Activated CD8-positive, alpha-beta memory T cell treated with anti-CD3 and anti-CD28 coated beads for 24 hours (primary cell): ENCODE measurements at regions not wholly inside any gene's neighbourhood (a gene's known extent, or its start where the extent isn't known, plus 50 kb on each side); places are given as distances from the start of the nearest gene placed in this dataset.
"Not testable (repeated sequence)": the region's sequence is repeated elsewhere in the genome, so short reads cannot be mapped to it uniquely, and the experiment has no call there.

ENCODE experiments used
- DNase-seq: peaks from one replicate; pipeline ENCODE4 v3.0.0-alpha.2; 2020

DNA sequence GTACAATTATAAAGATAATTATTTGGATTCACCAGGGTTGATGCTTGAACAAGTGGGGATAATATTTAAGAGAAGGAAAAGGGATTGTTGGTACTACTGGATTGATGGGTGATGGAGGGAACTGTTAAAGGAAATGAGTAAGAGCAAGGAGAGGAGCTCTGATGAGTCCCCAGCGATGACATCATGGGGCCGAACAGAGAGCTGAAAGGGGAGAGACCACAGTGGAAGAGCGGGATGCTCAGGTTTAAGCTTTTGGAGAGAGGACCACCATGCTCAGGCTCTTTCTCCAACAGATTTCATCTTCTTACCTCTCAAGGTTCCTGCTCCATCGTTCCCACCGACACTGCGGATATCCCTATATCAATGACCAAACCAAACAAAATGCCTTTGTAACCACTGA is 568.7 kb downstream of the ETS1 start:
- no peak for DNase-seq

DNA sequence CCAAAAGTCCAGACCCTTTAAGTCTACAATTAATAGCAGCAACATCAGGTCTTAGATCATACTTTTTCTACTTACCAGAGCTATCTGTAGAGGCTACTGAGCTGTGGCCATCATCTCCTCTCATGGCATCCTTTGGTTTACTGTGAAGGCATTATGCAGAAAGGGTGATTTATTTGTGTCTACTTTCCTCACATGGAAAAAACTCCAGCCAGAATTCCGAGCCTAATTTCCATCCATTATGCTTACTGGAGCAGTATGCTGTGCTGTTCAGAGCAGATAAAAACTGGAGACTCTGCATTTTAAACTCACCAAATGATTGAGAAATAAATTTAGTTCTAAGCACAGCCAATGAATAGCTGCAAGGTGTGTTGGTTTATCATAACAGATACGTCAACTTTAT is 581.8 kb downstream of the ETS1 start:
- no peak for DNase-seq

DNA sequence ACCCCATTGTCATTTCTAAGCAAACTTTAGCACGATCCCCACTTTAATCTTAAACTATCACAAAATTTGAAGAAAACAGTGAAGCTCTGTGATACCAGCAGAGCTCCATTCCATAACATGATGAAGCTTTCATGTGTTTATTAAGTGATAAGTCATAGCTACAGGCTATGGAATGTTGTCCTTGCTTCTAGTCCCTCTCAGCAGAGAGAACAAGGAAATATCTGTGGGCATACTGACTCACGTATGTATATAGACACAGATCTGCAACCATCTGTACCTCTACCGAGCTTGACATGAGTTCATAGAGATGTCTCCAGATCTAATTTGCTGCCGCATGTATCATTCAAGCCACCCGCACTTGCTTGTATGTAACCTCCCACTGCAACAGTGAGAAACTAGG is 588.9 kb downstream of the ETS1 start:
- DNase-seq = no peak

DNA sequence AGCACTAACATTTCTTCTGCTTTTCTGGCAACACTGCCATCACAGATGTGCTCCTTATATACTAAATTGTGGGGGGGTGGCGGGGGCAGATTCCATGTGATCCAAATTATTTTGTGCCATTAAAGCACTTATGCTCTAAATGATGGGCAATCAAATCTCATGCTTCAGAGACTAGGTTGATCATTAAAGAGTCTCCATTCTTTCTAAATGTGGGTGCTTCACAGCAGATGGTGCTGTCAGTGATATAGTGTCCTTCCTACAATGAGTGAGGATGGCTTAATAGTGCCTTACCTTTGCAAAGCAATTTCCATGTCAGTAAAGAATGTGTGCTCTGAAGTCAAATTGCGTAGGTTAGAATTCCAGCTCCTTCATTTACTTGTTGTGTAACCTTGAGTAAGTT is 589.8 kb downstream of the ETS1 start:
- no peak for DNase-seq

DNA sequence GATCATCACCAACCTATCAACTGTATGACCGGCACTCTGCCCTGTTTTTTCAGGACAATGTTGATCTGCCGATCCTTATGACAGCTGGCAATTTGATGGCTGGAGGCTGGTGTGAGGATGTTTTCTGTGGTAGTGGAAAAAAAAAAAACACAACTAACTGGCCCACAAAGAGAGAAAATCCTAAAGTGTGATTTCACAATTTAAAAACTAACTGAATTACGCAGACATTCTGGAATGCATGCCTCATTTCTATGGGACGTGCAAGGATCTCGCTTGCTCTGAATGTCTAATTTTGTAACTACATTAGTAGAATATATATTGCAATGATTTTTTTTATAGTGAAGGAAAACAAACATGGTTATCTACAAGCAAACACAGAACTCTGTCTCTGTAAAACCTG is 590.5 kb downstream of the ETS1 start:
- DNase-seq = no peak

DNA sequence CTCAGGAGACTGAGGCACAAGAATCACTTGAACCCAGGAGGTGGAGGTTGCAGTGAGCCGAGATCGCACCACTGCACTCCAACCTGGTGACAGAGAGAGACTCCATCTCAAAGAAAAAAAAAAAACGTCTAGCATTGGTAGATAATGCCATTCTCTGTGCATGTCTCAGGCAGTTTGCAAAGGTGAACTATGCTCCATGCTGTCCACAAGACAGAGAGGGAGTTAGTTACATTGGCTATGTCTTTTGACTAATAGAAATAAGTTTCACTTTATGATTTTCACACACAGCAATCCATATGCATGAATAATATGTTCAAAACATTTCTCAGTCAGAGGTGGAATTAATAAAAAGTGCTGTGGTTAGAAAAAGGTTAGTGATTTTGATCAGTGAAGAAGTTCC is 591.4 kb downstream of the ETS1 start:
- DNase-seq = no peak

DNA sequence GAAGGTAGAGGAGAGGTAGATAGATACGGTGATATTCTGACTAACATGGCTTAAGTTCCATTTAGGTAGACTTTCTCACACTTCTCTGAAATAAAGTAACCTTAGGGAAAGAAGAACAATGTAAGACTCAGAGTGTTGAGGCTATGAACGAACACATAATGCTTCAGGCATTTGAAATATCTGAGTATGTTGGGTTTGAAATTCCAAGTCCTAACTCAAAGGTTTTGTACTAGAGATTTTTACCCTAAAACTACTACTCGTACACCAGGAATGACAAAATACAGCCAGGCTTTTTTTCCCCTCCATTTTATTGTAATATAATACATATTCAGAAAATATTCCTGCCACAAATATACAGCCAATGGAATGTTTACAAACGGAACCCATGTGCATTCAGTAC is 592.6 kb downstream of the ETS1 start:
- DNase-seq = no peak

DNA sequence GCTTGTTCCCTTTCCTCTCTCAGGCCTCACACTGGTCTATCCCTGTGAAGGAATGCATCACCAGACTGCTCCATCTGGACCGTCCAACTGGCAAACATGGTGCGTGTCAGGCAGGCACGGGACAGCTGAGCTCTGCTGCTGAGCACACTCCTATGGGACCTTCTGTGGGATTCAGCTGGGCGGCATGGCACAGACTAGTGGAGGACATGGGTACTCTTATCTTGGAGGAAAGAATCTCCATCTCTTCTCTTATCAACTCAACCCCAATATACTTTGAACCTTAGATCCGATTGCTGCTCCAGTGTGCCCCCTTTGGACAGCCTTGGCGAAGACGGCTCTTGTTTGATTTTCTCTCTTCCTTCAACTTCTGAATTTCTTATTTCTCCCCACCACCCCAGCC is 593.6 kb downstream of the ETS1 start:
- DNase-seq = no peak

DNA sequence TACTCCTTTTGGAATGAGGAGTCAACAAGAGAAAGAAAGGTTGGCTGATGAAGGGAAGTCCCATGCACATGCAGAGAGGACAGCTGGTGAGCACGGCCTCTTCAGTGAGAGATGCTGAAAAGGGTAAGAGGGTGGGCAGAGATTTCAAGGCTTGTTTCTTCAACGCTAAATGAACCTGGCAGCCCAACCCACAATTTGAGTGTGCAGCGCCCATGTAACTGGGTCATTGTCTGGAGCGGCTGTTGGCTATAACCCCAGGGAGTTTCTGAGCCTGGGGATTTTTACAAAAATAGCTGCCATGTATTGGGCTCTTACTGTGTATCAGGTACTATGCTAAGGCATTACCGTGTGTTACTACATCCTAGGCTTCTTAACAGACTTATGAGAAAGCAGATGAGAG is 594.1 kb downstream of the ETS1 start:
- DNase-seq = no peak

DNA sequence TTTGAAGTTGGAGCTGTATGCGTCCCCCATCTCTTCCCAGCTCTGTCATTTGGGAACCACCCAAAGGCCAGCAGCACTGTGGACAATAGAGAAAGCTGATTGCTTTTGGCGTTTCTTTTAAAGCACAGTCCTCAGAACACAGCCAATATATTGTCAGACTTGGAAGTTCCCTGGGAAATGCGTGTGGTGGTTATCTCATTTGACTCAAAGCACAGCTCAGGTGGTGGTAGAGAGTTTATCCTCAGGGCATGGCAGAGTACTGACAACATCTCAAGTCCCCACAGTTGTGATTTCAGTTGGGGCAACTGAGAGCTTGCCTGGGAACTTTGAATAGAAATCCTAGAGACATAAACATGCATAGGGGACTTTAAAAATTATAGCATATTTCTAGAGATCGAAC is 601.3 kb downstream of the ETS1 start:
- no peak for DNase-seq

DNA sequence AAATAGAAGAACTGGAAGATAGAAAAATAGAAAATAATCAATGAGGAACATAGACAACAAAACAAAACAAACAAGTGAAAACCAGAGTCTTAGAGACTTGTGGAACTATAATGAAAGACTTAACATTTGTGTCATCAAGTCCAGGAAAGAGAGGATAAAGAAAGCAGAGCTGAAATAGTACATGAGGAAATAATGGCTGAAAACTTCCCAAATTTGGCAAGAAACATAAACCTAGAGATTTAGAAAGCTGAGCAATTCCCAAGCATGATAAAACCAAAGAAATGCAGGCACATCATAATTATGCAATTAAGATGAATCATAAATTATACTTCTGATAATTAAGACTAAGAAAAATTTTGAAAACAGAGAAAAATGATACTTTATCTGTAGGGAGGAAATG is 614.5 kb downstream of the ETS1 start:
- DNase-seq = no peak

DNA sequence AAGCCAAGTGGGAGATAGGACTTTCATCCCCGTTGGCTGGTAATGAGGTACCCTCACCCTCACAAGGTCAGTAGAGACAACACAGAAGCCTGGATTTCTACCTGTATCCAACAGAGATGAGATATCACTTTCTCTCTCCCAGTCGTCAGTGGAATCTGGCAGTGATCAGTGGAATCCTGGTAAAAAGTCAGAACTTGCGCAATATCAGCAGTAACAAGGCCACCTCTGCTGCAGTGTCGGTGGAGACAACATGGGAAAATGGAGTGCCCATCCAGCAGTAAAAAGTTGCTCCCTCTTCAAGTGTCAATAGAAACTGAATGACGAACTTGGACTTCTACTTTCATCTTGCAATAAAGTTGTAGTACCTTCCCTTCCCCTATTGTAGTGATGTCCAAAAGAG is 615.9 kb downstream of the ETS1 start:
- DNase-seq = no peak

DNA sequence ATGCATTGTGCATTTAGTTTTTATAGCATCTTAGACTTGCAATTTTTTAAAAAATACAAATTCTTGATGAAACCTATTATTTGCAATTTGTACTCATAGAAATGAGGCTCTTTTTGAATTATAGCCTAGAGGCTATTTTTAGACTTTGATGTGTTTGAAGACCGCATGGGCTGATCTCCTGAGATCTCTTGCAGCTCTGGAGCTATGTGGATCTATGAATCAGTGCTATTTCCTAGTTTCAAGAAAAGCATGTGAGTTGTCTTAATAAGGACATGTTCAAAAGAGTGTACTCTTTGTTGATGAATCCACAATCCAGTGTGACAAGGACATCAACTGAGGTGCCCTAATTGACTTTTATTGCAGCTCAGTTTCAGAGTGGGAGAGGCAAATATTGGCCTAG is 620.5 kb downstream of the ETS1 start:
- DNase-seq = no peak

DNA sequence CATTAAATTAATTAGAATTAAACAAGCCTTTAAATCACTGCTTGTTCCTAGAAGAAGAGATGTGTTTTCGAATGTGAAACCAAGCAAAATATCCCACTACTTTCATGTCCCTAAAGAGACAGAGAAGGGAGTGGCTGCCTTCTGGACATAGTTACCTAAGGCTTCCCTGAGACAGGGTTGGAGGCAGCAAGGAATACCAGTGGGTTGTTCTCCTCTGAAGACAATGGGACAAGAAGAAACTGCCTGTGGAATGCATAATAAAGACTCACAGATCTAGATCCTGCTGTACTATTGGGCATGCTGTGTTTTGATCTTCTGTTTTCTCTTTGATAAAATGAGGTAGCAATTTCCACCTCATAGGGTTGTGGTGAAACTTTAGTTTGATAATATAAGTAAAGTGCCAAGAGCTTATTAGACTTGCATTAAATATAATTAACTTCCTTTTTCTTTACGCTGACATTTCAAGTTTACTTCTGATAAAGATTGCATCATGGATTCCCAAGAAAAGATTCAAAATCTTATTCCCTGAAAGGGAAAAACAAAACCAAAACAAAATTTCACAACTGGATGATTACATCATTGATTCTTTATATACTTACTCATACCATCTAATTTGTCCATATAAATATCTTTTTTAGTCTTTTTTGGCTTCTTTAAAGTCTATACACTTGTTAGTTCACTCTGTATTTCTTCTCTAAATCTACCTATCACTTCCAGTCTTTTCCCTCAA is 621.3 kb downstream of the ETS1 start:
- no peak for DNase-seq

DNA sequence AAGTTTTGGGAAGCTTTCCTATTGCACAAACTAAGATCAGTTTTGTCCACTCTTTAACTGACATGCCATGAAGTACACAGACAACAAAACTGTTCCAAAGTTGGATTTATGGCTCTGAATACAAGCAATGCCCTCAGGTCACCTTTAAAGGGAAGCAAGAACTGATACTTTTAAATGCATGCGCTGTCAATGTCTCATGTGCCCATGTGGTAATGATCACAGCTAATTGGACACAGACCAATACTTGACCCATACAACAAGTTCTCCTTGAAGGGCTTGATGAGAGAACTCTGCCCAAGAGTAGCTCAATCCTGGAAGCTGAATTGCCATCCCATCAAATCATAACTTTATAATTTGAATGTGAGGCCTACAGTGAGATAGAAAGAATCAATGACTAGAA is 624.9 kb downstream of the ETS1 start:
- no peak for DNase-seq

DNA sequence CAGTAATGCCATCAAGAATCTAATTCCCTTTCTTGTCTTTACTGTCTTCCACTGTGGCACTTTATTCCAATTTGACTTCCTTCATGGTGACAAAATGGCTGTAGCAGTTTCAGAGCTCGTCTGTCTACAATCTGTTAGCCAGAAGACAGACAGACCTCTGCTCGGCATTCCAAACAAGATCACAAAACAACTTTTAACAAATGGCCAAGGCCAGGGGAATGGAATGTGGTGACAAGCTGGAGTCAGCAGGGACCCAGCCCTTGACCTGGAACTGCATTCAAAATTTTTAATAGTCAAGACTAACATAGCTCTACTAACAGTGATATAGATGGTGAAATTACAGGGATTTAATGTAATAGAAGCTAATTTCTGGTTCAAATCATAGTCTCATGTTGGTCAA is 637.2 kb downstream of the ETS1 start:
- DNase-seq = no peak

DNA sequence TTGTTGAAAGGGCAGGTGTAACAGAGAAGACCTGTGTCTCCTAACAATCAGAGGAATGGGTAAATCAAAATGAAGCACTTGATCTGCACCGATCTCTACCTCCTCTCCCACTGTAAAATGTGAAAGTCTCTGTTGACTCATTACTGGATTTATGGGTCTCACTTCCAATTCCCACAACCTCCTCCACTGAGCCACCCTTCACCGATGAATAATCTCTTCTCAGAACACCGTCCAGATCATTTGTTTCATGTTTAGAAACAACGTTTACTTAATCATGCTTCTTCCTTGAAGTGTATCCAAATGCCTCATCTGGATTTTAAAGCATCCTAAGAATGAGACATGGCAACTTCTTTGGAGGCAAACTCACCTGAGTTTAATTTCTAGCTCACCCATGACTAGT is 643.6 kb downstream of the ETS1 start:
- no peak for DNase-seq

DNA sequence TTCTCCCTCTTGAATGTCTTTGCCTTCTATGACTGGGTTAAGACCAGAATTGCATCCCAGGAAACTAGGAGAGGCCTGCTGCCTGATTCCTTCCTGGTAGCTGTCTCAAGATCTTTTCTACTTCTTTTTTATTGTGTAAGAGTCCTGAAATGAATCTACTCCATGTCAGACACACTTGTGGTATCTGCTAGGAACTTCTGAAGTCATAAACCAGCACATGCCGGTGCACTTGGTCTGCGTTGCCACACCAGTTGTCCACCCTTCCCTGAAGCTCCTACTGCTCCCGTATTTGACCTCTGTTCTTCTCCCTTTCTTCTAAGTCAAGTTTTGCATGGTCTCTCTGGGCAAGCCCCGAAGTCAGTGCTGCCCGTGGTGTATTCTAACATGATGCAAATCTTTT is 644.2 kb downstream of the ETS1 start:
- no peak for DNase-seq

DNA sequence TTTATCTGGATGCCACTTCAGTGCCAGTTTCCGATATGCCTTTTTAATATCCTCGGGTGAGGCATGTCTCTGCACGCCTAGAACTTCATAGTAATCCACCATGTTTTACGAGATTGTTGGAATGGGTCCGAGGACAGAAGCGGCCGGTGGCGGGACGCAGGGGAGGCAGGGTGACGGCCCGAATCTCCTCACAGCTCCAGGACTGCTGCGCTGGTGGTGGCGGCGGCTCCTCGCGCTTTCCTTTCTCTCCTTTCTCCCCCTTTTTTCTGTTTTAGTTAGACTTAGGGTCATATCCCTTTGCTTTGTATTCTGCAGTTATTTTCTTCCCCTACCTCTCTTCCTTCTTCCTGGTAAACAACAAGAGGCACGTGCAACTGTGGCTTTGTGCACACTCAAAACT is 645.8 kb downstream of the ETS1 start:
- DNase-seq = not testable (repeated sequence)

DNA sequence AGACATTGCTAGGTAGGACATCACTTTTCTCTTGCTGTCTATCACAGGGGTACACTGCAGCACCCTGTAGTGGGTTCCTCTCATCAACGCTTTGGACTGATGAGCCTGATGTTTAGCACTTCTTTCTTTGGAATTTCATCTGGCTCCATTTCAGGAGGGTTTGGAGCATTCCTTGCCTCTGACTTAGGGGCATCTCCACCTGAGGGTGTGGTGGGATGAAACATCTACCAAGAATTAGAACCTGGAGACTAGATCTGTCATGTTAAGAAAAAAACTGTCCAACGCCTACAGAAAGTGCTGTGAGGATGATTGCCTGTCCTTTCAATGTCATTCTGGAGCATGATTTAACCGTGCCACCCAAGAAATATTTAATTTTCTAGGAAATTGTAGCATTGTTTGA is 648.4 kb downstream of the ETS1 start:
- DNase-seq = no peak

DNA sequence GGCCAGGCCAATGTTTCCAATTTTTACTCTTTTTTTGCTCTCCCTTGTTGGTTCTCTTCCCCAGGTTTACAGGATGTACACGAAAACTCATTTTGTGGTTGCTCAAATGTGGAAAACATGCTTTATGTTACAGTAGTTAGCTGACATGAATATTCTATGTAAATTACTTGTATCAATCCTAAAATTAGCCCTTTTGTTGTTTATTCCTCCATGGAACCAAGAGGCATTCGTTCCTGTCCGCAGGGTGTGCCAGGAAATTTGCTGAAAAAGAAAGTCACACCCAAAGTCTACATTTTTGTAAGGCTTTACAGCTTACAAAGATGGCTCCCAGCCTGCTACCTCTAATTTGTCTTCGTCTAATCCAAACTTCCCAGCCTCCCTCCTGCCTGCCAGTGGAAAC is 652.3 kb downstream of the ETS1 start:
- DNase-seq = no peak

DNA sequence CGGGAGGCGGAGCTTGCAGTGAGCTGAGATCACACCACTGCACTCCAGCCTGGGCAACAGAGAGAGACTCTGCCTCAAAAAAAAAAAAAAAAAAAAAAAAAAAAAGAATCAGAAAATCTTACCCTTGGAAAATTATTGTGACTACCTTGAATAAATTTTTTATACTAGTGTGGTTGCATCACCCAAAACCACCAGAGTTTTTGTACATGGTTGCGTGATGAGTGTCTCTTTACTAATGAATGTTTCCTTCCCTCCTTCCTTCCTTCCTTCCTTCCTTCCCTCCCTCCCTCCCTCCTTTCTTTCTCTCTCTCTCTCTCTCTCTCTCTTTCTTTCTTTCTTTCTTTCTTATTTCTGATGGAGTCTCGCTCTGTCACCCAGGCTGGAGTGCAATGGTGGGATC is 653.4 kb downstream of the ETS1 start:
- DNase-seq = not testable (repeated sequence)

DNA sequence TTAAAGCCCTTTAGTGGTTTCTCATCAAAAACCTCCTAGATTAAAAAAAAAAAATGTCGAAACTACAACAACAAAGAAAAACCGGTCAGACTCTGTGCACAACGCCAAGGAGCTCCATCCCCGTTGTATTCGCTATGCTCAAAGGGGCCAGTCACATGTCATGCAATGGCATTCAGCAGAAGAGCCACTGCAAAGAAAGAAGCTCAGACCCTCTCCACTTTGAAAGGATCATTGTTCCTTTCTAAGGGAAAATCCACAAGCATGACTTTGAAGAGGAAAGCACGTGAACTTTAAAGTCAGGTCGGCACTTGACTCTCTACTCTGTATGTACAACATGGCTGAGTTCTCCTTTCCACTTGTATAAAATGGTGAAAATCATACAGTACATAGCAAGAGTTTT is 655.6 kb downstream of the ETS1 start:
- DNase-seq = no peak

DNA sequence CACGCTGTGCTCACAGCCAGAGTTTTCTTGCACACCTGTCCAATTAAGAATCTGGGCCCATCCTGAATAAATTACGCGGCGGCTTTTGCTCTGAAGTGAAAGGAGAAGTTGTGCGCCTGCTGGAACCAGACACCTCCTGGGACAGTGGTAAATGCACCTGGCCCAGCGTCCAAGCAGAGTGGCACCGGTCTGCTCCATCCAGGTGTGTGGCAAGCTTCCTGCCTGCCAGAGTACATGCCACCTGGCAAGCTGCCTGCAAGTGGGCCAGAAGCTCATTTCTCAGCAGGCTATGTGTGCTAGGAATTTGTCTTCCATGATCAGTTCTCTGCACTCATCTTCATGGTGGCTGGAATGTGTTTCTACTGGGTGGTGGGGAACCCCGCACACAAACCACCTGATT is 660.6 kb downstream of the ETS1 start:
- DNase-seq = no peak

DNA sequence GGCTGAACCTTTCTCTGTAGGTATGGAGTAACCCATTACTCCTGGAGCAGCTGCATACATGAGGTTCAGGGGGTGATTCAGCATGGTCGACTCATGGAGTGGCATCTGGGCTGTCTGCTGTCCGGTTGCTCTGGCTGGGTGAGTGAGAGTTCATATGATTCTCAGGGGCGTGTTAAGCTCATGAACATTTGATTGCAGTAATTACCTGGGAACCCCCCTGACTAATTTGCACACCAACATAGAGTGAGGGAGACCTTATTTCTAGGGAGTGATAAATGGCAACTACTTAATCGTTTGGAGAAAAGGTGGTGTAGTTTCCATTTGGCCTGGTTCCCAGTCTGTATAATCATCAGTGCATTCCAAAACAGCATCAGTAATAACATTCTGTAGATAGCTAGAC is 661.9 kb downstream of the ETS1 start:
- DNase-seq = no peak
